ENCODE measurements at regions not wholly inside any gene's neighbourhood (a gene's known extent, or its start where the extent isn't known, plus 50 kb on each side); places are given as distances from the start of the nearest gene placed in this dataset.
"Not testable (repeated sequence)": the region's sequence is repeated elsewhere in the genome, so short reads cannot be mapped to it uniquely, and the experiment has no call there.

GRCh38 chr6:44735630-44735963 is 348.1 kb downstream of the CDC5L start:
- in situ Hi-C loops (cut with HindIII; ENCODE audit: low pct_unique_long_range_greater_than_20kb, low sequenced_read_pairs): no loop called here
- DNase-seq (ENCODE audit: low read depth in 1 of 2, low spot score in 1 of 2): no peak
- TF ChIP-seq JUND (IDR thresholded peaks at IDR 0.05; ENCODE audit: low read depth): no peak

GRCh38 chr6:44737341-44737740 is 349.8 kb downstream of the CDC5L start:
- TF ChIP-seq JUND (IDR thresholded peaks at IDR 0.05; ENCODE audit: low read depth): no peak
- in situ Hi-C loops (cut with HindIII; ENCODE audit: low pct_unique_long_range_greater_than_20kb, low sequenced_read_pairs): no loop called here
- DNase-seq (ENCODE audit: low read depth in 1 of 2, low spot score in 1 of 2): no peak

- no peak for DNase-seq (ENCODE audit: low read depth in 1 of 2, low spot score in 1 of 2)
- no peak for TF ChIP-seq JUND (IDR thresholded peaks at IDR 0.05; ENCODE audit: low read depth)
- in situ Hi-C loops (cut with HindIII; ENCODE audit: low pct_unique_long_range_greater_than_20kb, low sequenced_read_pairs): no loop called here
These were observed 350.5 kb downstream of the CDC5L start for GRCh38 chr6:44737829-44738528.

GRCh38 chr6:44738601-44739146 is 351.2 kb downstream of the CDC5L start:
- no peak for DNase-seq (ENCODE audit: low read depth in 1 of 2, low spot score in 1 of 2)
- in situ Hi-C loops (cut with HindIII; ENCODE audit: low pct_unique_long_range_greater_than_20kb, low sequenced_read_pairs): no loop called here
- no peak for TF ChIP-seq JUND (IDR thresholded peaks at IDR 0.05; ENCODE audit: low read depth)

- in situ Hi-C loops (cut with HindIII; ENCODE audit: low pct_unique_long_range_greater_than_20kb, low sequenced_read_pairs): no loop called here
- TF ChIP-seq JUND (IDR thresholded peaks at IDR 0.05; ENCODE audit: low read depth): no peak
- no peak for DNase-seq (ENCODE audit: low read depth in 1 of 2, low spot score in 1 of 2)
These were observed 351.7 kb downstream of the CDC5L start for GRCh38 chr6:44739181-44739580.

GRCh38 chr6:44740566-44741120 is 353.1 kb downstream of the CDC5L start:
- no peak for TF ChIP-seq JUND (IDR thresholded peaks at IDR 0.05; ENCODE audit: low read depth)
- in situ Hi-C loops (cut with HindIII; ENCODE audit: low pct_unique_long_range_greater_than_20kb, low sequenced_read_pairs): no loop called here
- DNase-seq (ENCODE audit: low read depth in 1 of 2, low spot score in 1 of 2): no peak

- in situ Hi-C loops (cut with HindIII; ENCODE audit: low pct_unique_long_range_greater_than_20kb, low sequenced_read_pairs): no loop called here
- no peak for TF ChIP-seq JUND (IDR thresholded peaks at IDR 0.05; ENCODE audit: low read depth)
- DNase-seq (ENCODE audit: low read depth in 1 of 2, low spot score in 1 of 2): no peak
These were observed 354.7 kb downstream of the CDC5L start for GRCh38 chr6:44742201-44742600.

- no peak for TF ChIP-seq JUND (IDR thresholded peaks at IDR 0.05; ENCODE audit: low read depth)
These were observed 355.4 kb downstream of the CDC5L start for GRCh38 chr6:44742828-44743372.

GRCh38 chr6:44760116-44760515 is 372.6 kb downstream of the CDC5L start:
- DNase-seq (ENCODE audit: low read depth in 1 of 2, low spot score in 1 of 2); in situ Hi-C loops (cut with HindIII; ENCODE audit: low pct_unique_long_range_greater_than_20kb, low sequenced_read_pairs): not testable (repeated sequence)

More at GRCh38 chr6:44742828-44743372, 355.4 kb downstream of the CDC5L start:
- no peak for DNase-seq (ENCODE audit: low read depth in 1 of 2, low spot score in 1 of 2)
- in situ Hi-C loops (cut with HindIII; ENCODE audit: low pct_unique_long_range_greater_than_20kb, low sequenced_read_pairs): no loop called here

- DNase-seq (ENCODE audit: low read depth in 1 of 2, low spot score in 1 of 2): no peak
- TF ChIP-seq JUND (IDR thresholded peaks at IDR 0.05; ENCODE audit: low read depth): no peak
- in situ Hi-C loops (cut with HindIII; ENCODE audit: low pct_unique_long_range_greater_than_20kb, low sequenced_read_pairs): no loop called here
These were observed 373.5 kb downstream of the CDC5L start for GRCh38 chr6:44761046-44761445.

- no peak for DNase-seq (ENCODE audit: low read depth in 1 of 2, low spot score in 1 of 2)
- no peak for TF ChIP-seq JUND (IDR thresholded peaks at IDR 0.05; ENCODE audit: low read depth)
- in situ Hi-C loops (cut with HindIII; ENCODE audit: low pct_unique_long_range_greater_than_20kb, low sequenced_read_pairs): no loop called here
These were observed 375.0 kb downstream of the CDC5L start for GRCh38 chr6:44762496-44762895.

- in situ Hi-C loops (cut with HindIII; ENCODE audit: low pct_unique_long_range_greater_than_20kb, low sequenced_read_pairs): no loop called here
- no peak for DNase-seq (ENCODE audit: low read depth in 1 of 2, low spot score in 1 of 2)
- TF ChIP-seq JUND (IDR thresholded peaks at IDR 0.05; ENCODE audit: low read depth): no peak
These were observed 384.3 kb downstream of the CDC5L start for GRCh38 chr6:44771647-44772415.

GRCh38 chr6:44772838-44773237 is 385.3 kb downstream of the CDC5L start:
- no peak for TF ChIP-seq JUND (IDR thresholded peaks at IDR 0.05; ENCODE audit: low read depth)
- no peak for DNase-seq (ENCODE audit: low read depth in 1 of 2, low spot score in 1 of 2)
- in situ Hi-C loops (cut with HindIII; ENCODE audit: low pct_unique_long_range_greater_than_20kb, low sequenced_read_pairs): no loop called here

Data from T47D (cell line).